PC-9 (cell line): ENCODE measurements at regions not wholly inside any gene's neighbourhood (a gene's known extent, or its start where the extent isn't known, plus 50 kb on each side); places are given as distances from the start of the nearest gene placed in this dataset.

ENCODE experiments used
- BruUV-seq: library from RNA; stranded (reverse); fragments of 400-500 nt; replicated peaks from 2 replicates; lab custom pipeline; 2021; lab: Mats Ljungman, UMichigan
- CTCF ChIA-PET: fragments of 300-600 bp; sonication (Branson Sonifier 250); formaldehyde crosslinking; loops from one replicate; lab custom pipeline; 2022; ENCODE audit warnings: antibody characterized with exemption; lab: Charles Lee
- POLR2A ChIA-PET: fragments of 300-600 bp; sonication (Branson Sonifier 250); formaldehyde crosslinking; loops from one replicate; lab custom pipeline; 2022; ENCODE audit warnings: antibody characterized with exemption; ENCODE audit not compliant: unreplicated experiment; lab: Charles Lee
- DNase-seq, 2 experiments: peaks; one replicate each; pipeline versions ENCODE4 v3.0.0 to v3.0.0-alpha.2; 2015 to 2022; ENCODE audit warnings: mixed read lengths in 1 of 2
- H2AFZ ChIP-seq: fragments of 200-600 bp; sonication (generic); 2 replicates; pipeline ENCODE4 v1.8.1; 2017; ENCODE audit warnings: antibody characterized with exemption
- H3F3A ChIP-seq: fragments of 200-600 bp; sonication (generic); 2 replicates; pipeline ENCODE4 v1.8.1; 2017; ENCODE audit warnings: antibody characterized with exemption, mild to moderate bottlenecking, low read depth; ENCODE audit not compliant: insufficient read depth
- H3K27ac ChIP-seq: fragments of 200-600 bp; sonication (generic); 2 replicates; pipeline ENCODE4 v1.6.1; 2016; ENCODE audit warnings: mixed run types
- H3K27me3 ChIP-seq: fragments of 200-600 bp; sonication (generic); 2 replicates; pipeline ENCODE4 v1.6.1; 2016; ENCODE audit warnings: low read depth, mixed run types; ENCODE audit not compliant: insufficient read depth
- H3K36me3 ChIP-seq: fragments of 200-600 bp; sonication (generic); 2 replicates; pipeline ENCODE4 v1.6.1; 2016; ENCODE audit warnings: low read depth, mixed run types
- H3K4me1 ChIP-seq: fragments of 200-600 bp; sonication (generic); replicated peaks from 2 replicates; pipeline ENCODE4 v1.6.1; 2016; ENCODE audit warnings: mixed run types; ENCODE audit not compliant: insufficient read depth
- H3K4me2 ChIP-seq: fragments of 200-600 bp; sonication (generic); 2 replicates; pipeline ENCODE4 v1.6.1; 2017; ENCODE audit warnings: mixed run types
- H3K4me3 ChIP-seq: fragments of 200-600 bp; sonication (generic); 2 replicates; pipeline ENCODE4 v1.6.1; 2016; ENCODE audit warnings: mixed run types
- H3K79me2 ChIP-seq: fragments of 200-600 bp; sonication (generic); 2 replicates; pipeline ENCODE4 v1.6.1; 2017; ENCODE audit warnings: low read depth, mixed run types
- H3K9me2 ChIP-seq: fragments of 200-600 bp; sonication (generic); 2 replicates; pipeline ENCODE4 v1.8.1; 2017; ENCODE audit warnings: mild to moderate bottlenecking; ENCODE audit not compliant: insufficient read depth
- H3K9me3 ChIP-seq: fragments of 200-600 bp; sonication (generic); 2 replicates; pipeline ENCODE4 v1.8.1; 2016; ENCODE audit warnings: low read depth; ENCODE audit not compliant: insufficient read depth
- H4K20me1 ChIP-seq: fragments of 200-600 bp; sonication (generic); 2 replicates; pipeline ENCODE4 v1.8.1; 2017; ENCODE audit not compliant: insufficient read depth
- CTCF ChIP-seq: fragments of 200-600 bp; sonication (generic); conservative IDR thresholded peaks from 2 replicates; pipeline ENCODE4 v1.6.1; 2017; ENCODE audit warnings: mixed run types, antibody characterized with exemption, mild to moderate bottlenecking, moderate library complexity
- EZH2 ChIP-seq: fragments of 200-600 bp; sonication (generic); IDR thresholded peaks from 2 replicates; pipeline ENCODE4 v1.8.0; 2017; ENCODE audit warnings: antibody characterized with exemption, low read depth
- intact Hi-C: fragments of 100-400 bp; cut with micrococcal nuclease; formaldehyde crosslinking; loops from one replicate; pipeline ENCODE4 v1.10.0; 2022; ENCODE audit not compliant: unreplicated experiment

GRCh38 chr17:73782231-73782630, 138.0 kb upstream of the SDK2 start:
- no peak for TF ChIP-seq CTCF
- no peak for TF ChIP-seq EZH2
- Histone ChIP-seq H4K20me1 (no peaks in the 10 kb centered on the region), H3F3A (no peaks in the 10 kb centered on the region), H3K36me3 (no peaks in the 10 kb centered on the region), H3K4me2 (no peak overlapping the region), H3K27me3 (peaks cover 80% of the 10 kb centered on the region), H3K9me2 (no peaks in the 10 kb centered on the region), H3K9me3 (no peaks in the 10 kb centered on the region), H2AFZ (no peak overlapping the region), H3K4me3 (no peak overlapping the region), H3K79me2 (no peaks in the 10 kb centered on the region), H3K27ac (no peak overlapping the region), H3K4me1 (no peaks in the 10 kb centered on the region)
- BruUV-seq, result no TSS peak
- peak in 1 of 2 experiments; percentile 2 for DNase-seq
- CTCF ChIA-PET, result no interaction called here
- POLR2A ChIA-PET, result no interaction called here
- intact Hi-C loops, result no loop called here

- H3K4me1 ChIP-seq, result no peaks in the 10 kb centered on the region
- H4K20me1 ChIP-seq, result no peaks in the 10 kb centered on the region
- intact Hi-C loops, result no loop called here
- no peak for TF ChIP-seq CTCF
- no peak for TF ChIP-seq EZH2
- H3K36me3 ChIP-seq, result no peaks in the 10 kb centered on the region
- H3K4me3 ChIP-seq, result no peak overlapping the region
- no TSS peak for BruUV-seq
- H3K79me2 ChIP-seq, result no peaks in the 10 kb centered on the region
- peaks cover 80% of the 10 kb centered on the region for H3K27me3 ChIP-seq
- H3F3A ChIP-seq, result no peaks in the 10 kb centered on the region
- DNase-seq, result peak in 1 of 2 experiments; percentile 20
- POLR2A ChIA-PET, result no interaction called here
- no peak overlapping the region for H3K4me2 ChIP-seq
- no peak overlapping the region for H3K27ac ChIP-seq
- CTCF ChIA-PET, result no interaction called here
- no peak overlapping the region for H2AFZ ChIP-seq
- H3K9me3 ChIP-seq, result no peaks in the 10 kb centered on the region
- no peaks in the 10 kb centered on the region for H3K9me2 ChIP-seq
These were observed 138.6 kb upstream of the SDK2 start for GRCh38 chr17:73782641-73783381.

- Histone ChIP-seq H3F3A (no peaks in the 10 kb centered on the region), H3K27me3 (peaks cover 80% of the 10 kb centered on the region), H3K36me3 (no peaks in the 10 kb centered on the region), H3K9me2 (no peaks in the 10 kb centered on the region), H3K9me3 (no peaks in the 10 kb centered on the region), H2AFZ (no peak overlapping the region), H3K4me2 (no peak overlapping the region), H3K79me2 (no peaks in the 10 kb centered on the region), H4K20me1 (no peaks in the 10 kb centered on the region), H3K4me3 (no peak overlapping the region), H3K4me1 (no peaks in the 10 kb centered on the region), H3K27ac (no peak overlapping the region)
- BruUV-seq, result no TSS peak
- CTCF ChIA-PET, result no interaction called here
- TF ChIP-seq CTCF, result no peak
- no peak for TF ChIP-seq EZH2
- peak in 1 of 2 experiments; percentile 32 for DNase-seq
- intact Hi-C loops, result no loop called here
- POLR2A ChIA-PET, result no interaction called here
These were observed 139.1 kb upstream of the SDK2 start for GRCh38 chr17:73783382-73783766.
